HUES48 (cell line): ENCODE measurements at regions not wholly inside any gene's neighbourhood (a gene's known extent, or its start where the extent isn't known, plus 50 kb on each side); places are given as distances from the start of the nearest gene placed in this dataset.
"Not testable (repeated sequence)": the region's sequence is repeated elsewhere in the genome, so short reads cannot be mapped to it uniquely, and the experiment has no call there.

Source experiments
- H3K27ac ChIP-seq: one replicate; pipeline ENCODE4 v1.7.0; 2013; ENCODE audit warnings: low read depth, low read length, inconsistent platforms
- H3K27me3 ChIP-seq: 2 replicates; pipeline ENCODE4 v1.6.1; 2013; ENCODE audit warnings: mild to moderate bottlenecking, low read length; ENCODE audit not compliant: control insufficient read depth, insufficient read depth
- H3K36me3 ChIP-seq: 2 replicates; pipeline ENCODE4 v1.6.1; 2013; ENCODE audit warnings: low read length; ENCODE audit not compliant: control insufficient read depth, insufficient read depth
- H3K4me1 ChIP-seq: 2 replicates; pipeline ENCODE4 v1.6.1; 2013; ENCODE audit warnings: mild to moderate bottlenecking, low read length; ENCODE audit not compliant: control insufficient read depth, insufficient read depth
- H3K4me3 ChIP-seq: 2 replicates; pipeline ENCODE4 v1.5.1; 2013; ENCODE audit warnings: mild to moderate bottlenecking, low read depth, low read length
- H3K9ac ChIP-seq: 2 replicates; pipeline ENCODE4 v1.6.1; 2013; ENCODE audit warnings: mild to moderate bottlenecking, low read depth, low read length, moderate library complexity
- H3K9me3 ChIP-seq: 2 replicates; pipeline ENCODE4 v1.6.1; 2013; ENCODE audit warnings: low read length; ENCODE audit not compliant: control insufficient read depth, insufficient read depth

GRCh38 chr4:187125062-187125461 is 401.4 kb upstream of the FAT1 start:
- H3K27me3 ChIP-seq = no peaks in the 10 kb centered on the region
- no peak overlapping the region for H3K4me3 ChIP-seq
- no peaks in the 10 kb centered on the region for H3K36me3 ChIP-seq
- H3K27ac ChIP-seq = no peak overlapping the region
- no peaks in the 10 kb centered on the region for H3K9me3 ChIP-seq
- no peak overlapping the region for H3K9ac ChIP-seq
- H3K4me1 ChIP-seq = no peaks in the 10 kb centered on the region

- Histone ChIP-seq H3K4me3 (no peak overlapping the region), H3K27me3 (no peaks in the 10 kb centered on the region), H3K27ac (no peak overlapping the region), H3K9ac (no peak overlapping the region), H3K36me3 (no peaks in the 10 kb centered on the region), H3K9me3 (no peaks in the 10 kb centered on the region), H3K4me1 (no peaks in the 10 kb centered on the region)
Measured at GRCh38 chr4:187127456-187127855, 403.8 kb upstream of the FAT1 start.

GRCh38 chr4:187128222-187128621 is 404.6 kb upstream of the FAT1 start:
- Histone ChIP-seq H3K4me3 (no peak overlapping the region), H3K9ac (no peak overlapping the region), H3K9me3 (no peaks in the 10 kb centered on the region), H3K27ac (no peak overlapping the region), H3K27me3 (no peaks in the 10 kb centered on the region), H3K4me1 (no peaks in the 10 kb centered on the region), H3K36me3 (no peaks in the 10 kb centered on the region)

- H3K4me3 ChIP-seq = no peak overlapping the region
- no peak overlapping the region for H3K9ac ChIP-seq
- no peaks in the 10 kb centered on the region for H3K36me3 ChIP-seq
- no peaks in the 10 kb centered on the region for H3K4me1 ChIP-seq
- no peak overlapping the region for H3K27ac ChIP-seq
- H3K9me3 ChIP-seq = no peaks in the 10 kb centered on the region
- no peaks in the 10 kb centered on the region for H3K27me3 ChIP-seq
Measured at GRCh38 chr4:187128976-187129375, 405.3 kb upstream of the FAT1 start.

- H3K27me3 ChIP-seq, H3K9ac ChIP-seq, H3K4me3 ChIP-seq, H3K9me3 ChIP-seq, H3K4me1 ChIP-seq, H3K36me3 ChIP-seq, H3K27ac ChIP-seq: not testable (repeated sequence)
Measured at GRCh38 chr4:187131826-187132225, 408.2 kb upstream of the FAT1 start.

GRCh38 chr4:187135878-187136277 is 412.2 kb upstream of the FAT1 start:
- Histone ChIP-seq H3K4me3 (no peak overlapping the region), H3K27ac (no peak overlapping the region), H3K36me3 (no peaks in the 10 kb centered on the region), H3K4me1 (no peaks in the 10 kb centered on the region), H3K27me3 (no peaks in the 10 kb centered on the region), H3K9ac (no peak overlapping the region), H3K9me3 (no peaks in the 10 kb centered on the region)

- H3K27me3 ChIP-seq = no peaks in the 10 kb centered on the region
- no peaks in the 10 kb centered on the region for H3K9me3 ChIP-seq
- H3K4me1 ChIP-seq = no peaks in the 10 kb centered on the region
- no peaks in the 10 kb centered on the region for H3K36me3 ChIP-seq
- no peak overlapping the region for H3K27ac ChIP-seq
- no peak overlapping the region for H3K9ac ChIP-seq
- no peak overlapping the region for H3K4me3 ChIP-seq
Measured at GRCh38 chr4:187139141-187139540, 415.5 kb upstream of the FAT1 start.

GRCh38 chr4:187141101-187141500 is 417.4 kb upstream of the FAT1 start:
- Histone ChIP-seq H3K27ac (no peak overlapping the region), H3K36me3 (no peaks in the 10 kb centered on the region), H3K27me3 (no peaks in the 10 kb centered on the region), H3K4me1 (no peaks in the 10 kb centered on the region), H3K9me3 (no peaks in the 10 kb centered on the region), H3K9ac (no peak overlapping the region), H3K4me3 (no peak overlapping the region)

GRCh38 chr4:187149229-187149945 is 425.7 kb upstream of the FAT1 start:
- H3K36me3 ChIP-seq = no peaks in the 10 kb centered on the region
- no peaks in the 10 kb centered on the region for H3K9me3 ChIP-seq
- H3K4me1 ChIP-seq = no peaks in the 10 kb centered on the region
- no peak overlapping the region for H3K27ac ChIP-seq
- no peak overlapping the region for H3K4me3 ChIP-seq
- H3K27me3 ChIP-seq = no peaks in the 10 kb centered on the region
- no peak overlapping the region for H3K9ac ChIP-seq

GRCh38 chr4:187157380-187157958 is 433.8 kb upstream of the FAT1 start:
- Histone ChIP-seq H3K27ac (no peak overlapping the region), H3K9me3 (no peaks in the 10 kb centered on the region), H3K9ac (no peak overlapping the region), H3K4me3 (no peak overlapping the region), H3K4me1 (no peaks in the 10 kb centered on the region), H3K36me3 (no peaks in the 10 kb centered on the region), H3K27me3 (no peaks in the 10 kb centered on the region)

- no peak overlapping the region for H3K9ac ChIP-seq
- H3K27me3 ChIP-seq = no peaks in the 10 kb centered on the region
- no peaks in the 10 kb centered on the region for H3K36me3 ChIP-seq
- no peak overlapping the region for H3K4me3 ChIP-seq
- no peaks in the 10 kb centered on the region for H3K4me1 ChIP-seq
- no peaks in the 10 kb centered on the region for H3K9me3 ChIP-seq
- H3K27ac ChIP-seq = no peak overlapping the region
Measured at GRCh38 chr4:187158003-187158402, 434.3 kb upstream of the FAT1 start.
